DOHH2 (cell line): ENCODE measurements at regions not wholly inside any gene's neighbourhood (a gene's known extent, or its start where the extent isn't known, plus 50 kb on each side); places are given as distances from the start of the nearest gene placed in this dataset.

ENCODE experiments used
- H3F3A ChIP-seq: fragments of 200-600 bp; sonication (generic), shearing (Covaris generic); 2 replicates; pipeline ENCODE4 v1.6.0; 2016; ENCODE audit warnings: antibody characterized with exemption, mild to moderate bottlenecking; ENCODE audit not compliant: control insufficient read depth, insufficient read depth
- H3K27ac ChIP-seq: fragments of 200-600 bp; sonication (generic); 2 replicates; pipeline ENCODE4 v1.5.1; 2014; ENCODE audit warnings: low read depth, mild to moderate bottlenecking, low read length, moderate library complexity
- H3K27me3 ChIP-seq: fragments of 200-600 bp; sonication (generic); 2 replicates; pipeline ENCODE4 v1.6.1; 2014; ENCODE audit warnings: mild to moderate bottlenecking, low read length, mixed read lengths; ENCODE audit not compliant: control insufficient read depth
- H3K36me3 ChIP-seq: fragments of 200-600 bp; sonication (generic); 2 replicates; pipeline ENCODE4 v1.6.1; 2014; ENCODE audit warnings: mild to moderate bottlenecking, low read length, moderate library complexity, mixed read lengths; ENCODE audit not compliant: control insufficient read depth
- H3K4me1 ChIP-seq: fragments of 200-600 bp; sonication (generic); 2 replicates; pipeline ENCODE4 v1.6.1; 2014; ENCODE audit warnings: mild to moderate bottlenecking, low read length, mixed read lengths; ENCODE audit not compliant: control insufficient read depth
- H3K4me2 ChIP-seq: fragments of 200-600 bp; sonication (generic); 2 replicates; pipeline ENCODE4 v1.6.0; 2014; ENCODE audit warnings: mild to moderate bottlenecking, low read length, moderate library complexity
- H3K4me3 ChIP-seq: fragments of 200-600 bp; sonication (generic); 2 replicates; pipeline ENCODE4 v1.5.1; 2014; ENCODE audit warnings: mild to moderate bottlenecking, low read length, mixed read lengths
- H3K79me2 ChIP-seq: fragments of 200-600 bp; sonication (generic); 2 replicates; pipeline ENCODE4 v1.6.1; 2014; ENCODE audit warnings: mild to moderate bottlenecking, low read length, mixed read lengths; ENCODE audit not compliant: control insufficient read depth
- H3K9me2 ChIP-seq: fragments of 200-600 bp; sonication (generic); replicated peaks from 2 replicates; pipeline ENCODE4 v1.6.1; 2014; ENCODE audit warnings: mild to moderate bottlenecking, low read length, mixed read lengths; ENCODE audit not compliant: control insufficient read depth
- H3K9me3 ChIP-seq: fragments of 200-600 bp; sonication (generic); 2 replicates; pipeline ENCODE4 v1.6.1; 2014; ENCODE audit warnings: antibody characterized with exemption, low read length, mixed read lengths; ENCODE audit not compliant: control insufficient read depth, insufficient read depth
- H4K20me1 ChIP-seq: fragments of 200-600 bp; sonication (generic); 2 replicates; pipeline ENCODE4 v1.6.0; 2014; ENCODE audit warnings: low read depth, mild to moderate bottlenecking, antibody characterized with exemption, low read length, moderate library complexity; ENCODE audit not compliant: control insufficient read depth, insufficient read depth
- CTCF ChIP-seq: fragments of 200-600 bp; sonication (generic); IDR thresholded peaks from one replicate; pipeline ENCODE4 v1.5.1; 2014; ENCODE audit warnings: antibody characterized with exemption, mild to moderate bottlenecking, low read depth, low read length; ENCODE audit not compliant: poor library complexity, severe bottlenecking
- EZH2phosphoT487 ChIP-seq: fragments of 200-600 bp; sonication (generic); IDR thresholded peaks from 2 replicates; pipeline ENCODE4 v1.6.1; 2017; ENCODE audit warnings: borderline replicate concordance, mild to moderate bottlenecking, antibody characterized with exemption, low read length, moderate library complexity, mixed read lengths

- Histone ChIP-seq H3K27ac (no peak overlapping the region), H3K36me3 (no peaks in the 10 kb centered on the region), H3K9me3 (no peaks in the 10 kb centered on the region), H3K79me2 (no peaks in the 10 kb centered on the region), H3K4me2 (peak overlapping the region; percentile 54; the same call in 1 of the 2 replicates), H4K20me1 (no peaks in the 10 kb centered on the region), H3K4me3 (peak overlapping the region; percentile 59), H3F3A (no peaks in the 10 kb centered on the region), H3K4me1 (peaks cover 5% of the 10 kb centered on the region; the same call in 1 of the 2 replicates), H3K27me3 (peaks cover 11% of the 10 kb centered on the region), H3K9me2 (no peaks in the 10 kb centered on the region)
- TF ChIP-seq CTCF (no peak), EZH2phosphoT487 (no peak)
These were observed 110.2 kb downstream of the NAV1 start for GRCh38 chr1:201648907-201649721.

- Histone ChIP-seq H4K20me1 (no peaks in the 10 kb centered on the region), H3K9me3 (no peaks in the 10 kb centered on the region), H3K9me2 (no peaks in the 10 kb centered on the region), H3F3A (no peaks in the 10 kb centered on the region), H3K27me3 (peaks cover 11% of the 10 kb centered on the region), H3K4me3 (peak overlapping the region; percentile 59), H3K4me1 (peaks cover 5% of the 10 kb centered on the region; the same call in 1 of the 2 replicates), H3K27ac (no peak overlapping the region), H3K79me2 (no peaks in the 10 kb centered on the region), H3K4me2 (peak overlapping the region; percentile 54), H3K36me3 (no peaks in the 10 kb centered on the region)
- TF ChIP-seq CTCF (no peak), EZH2phosphoT487 (no peak)
These were observed 111.1 kb downstream of the NAV1 start for GRCh38 chr1:201649761-201650622.

- Histone ChIP-seq H3K4me2 (peak overlapping the region; percentile 54; the same call in 1 of the 2 replicates), H4K20me1 (no peaks in the 10 kb centered on the region), H3F3A (no peaks in the 10 kb centered on the region), H3K9me2 (no peaks in the 10 kb centered on the region), H3K4me3 (peak overlapping the region; percentile 59), H3K36me3 (no peaks in the 10 kb centered on the region), H3K27ac (no peak overlapping the region), H3K9me3 (no peaks in the 10 kb centered on the region), H3K4me1 (peaks cover 5% of the 10 kb centered on the region; the same call in 1 of the 2 replicates), H3K79me2 (no peaks in the 10 kb centered on the region), H3K27me3 (peaks cover 11% of the 10 kb centered on the region)
- TF ChIP-seq CTCF = no peak
- TF ChIP-seq EZH2phosphoT487 = no peak
These were observed 111.7 kb downstream of the NAV1 start for GRCh38 chr1:201650623-201650933.
